IMR-90 (cell line): ENCODE measurements at regions not wholly inside any gene's neighbourhood (a gene's known extent, or its start where the extent isn't known, plus 50 kb on each side); places are given as distances from the start of the nearest gene placed in this dataset.

Source experiments
- BHLHE40 ChIP-seq: fragments of 150-350 bp; IDR thresholded peaks from 2 replicates; pipeline ENCODE4 v1.6.1; 2016; ENCODE audit warnings: mild to moderate bottlenecking, low read depth, low read length
- CEBPB ChIP-seq: IDR thresholded peaks from 2 replicates; pipeline ENCODE4 v1.6.1; 2012; ENCODE audit warnings: low read depth, low read length, improper control_type of control experiment
- CTCF ChIP-seq: conservative IDR thresholded peaks from 2 replicates; pipeline ENCODE4 v1.5.1; 2012; ENCODE audit warnings: mild to moderate bottlenecking, low read depth, low read length, improper control_type of control experiment
- FOS ChIP-seq: fragments of 150-350 bp; IDR thresholded peaks from 2 replicates; pipeline ENCODE4 v1.6.1; 2016; ENCODE audit warnings: low read depth, low read length
- MAFK ChIP-seq: IDR thresholded peaks from 2 replicates; pipeline ENCODE4 v1.6.1; 2012; ENCODE audit warnings: low read depth, low read length, improper control_type of control experiment
- MAZ ChIP-seq: IDR thresholded peaks from 2 replicates; pipeline ENCODE4 v1.6.1; 2012; ENCODE audit warnings: low read depth, mild to moderate bottlenecking, low read length, improper control_type of control experiment, moderate library complexity, borderline replicate concordance
- MXI1 ChIP-seq: IDR thresholded peaks from 2 replicates; pipeline ENCODE4 v1.6.1; 2012; ENCODE audit warnings: low read depth, mild to moderate bottlenecking, low read length, moderate library complexity, borderline replicate concordance
- POLR2A ChIP-seq: IDR thresholded peaks from 2 replicates; pipeline ENCODE4 v1.6.1; 2012; ENCODE audit warnings: mild to moderate bottlenecking, low read depth, low read length
- RAD21 ChIP-seq: IDR thresholded peaks from 2 replicates; pipeline ENCODE4 v1.6.1; 2012; ENCODE audit warnings: low read length, improper control_type of control experiment
- RCOR1 ChIP-seq: IDR thresholded peaks from 2 replicates; pipeline ENCODE4 v1.6.1; 2012; ENCODE audit warnings: mild to moderate bottlenecking, low read length, improper control_type of control experiment; ENCODE audit not compliant: insufficient replicate concordance
- RFX5 ChIP-seq: IDR thresholded peaks from 2 replicates; pipeline ENCODE4 v1.8.0; 2012; ENCODE audit warnings: low read depth, mild to moderate bottlenecking, low read length, moderate library complexity
- SMC3 ChIP-seq: fragments of 150-350 bp; IDR thresholded peaks from 2 replicates; pipeline ENCODE4 v1.6.1; 2016; ENCODE audit warnings: low read depth, mild to moderate bottlenecking, antibody characterized with exemption, low read length, moderate library complexity
- TF ChIP-seq, protein P1 (sequence below): fragments of 150-350 bp; IDR thresholded peaks from 2 replicates; pipeline ENCODE4 v1.6.1; 2017; ENCODE audit warnings: mild to moderate bottlenecking, antibody characterized with exemption, low read length, low read depth
- TF ChIP-seq, protein P2 (sequence below): fragments of 150-350 bp; IDR thresholded peaks from 2 replicates; pipeline ENCODE4 v1.6.1; 2016; ENCODE audit warnings: low read depth, mild to moderate bottlenecking, low read length, moderate library complexity, borderline replicate concordance

DNA sequence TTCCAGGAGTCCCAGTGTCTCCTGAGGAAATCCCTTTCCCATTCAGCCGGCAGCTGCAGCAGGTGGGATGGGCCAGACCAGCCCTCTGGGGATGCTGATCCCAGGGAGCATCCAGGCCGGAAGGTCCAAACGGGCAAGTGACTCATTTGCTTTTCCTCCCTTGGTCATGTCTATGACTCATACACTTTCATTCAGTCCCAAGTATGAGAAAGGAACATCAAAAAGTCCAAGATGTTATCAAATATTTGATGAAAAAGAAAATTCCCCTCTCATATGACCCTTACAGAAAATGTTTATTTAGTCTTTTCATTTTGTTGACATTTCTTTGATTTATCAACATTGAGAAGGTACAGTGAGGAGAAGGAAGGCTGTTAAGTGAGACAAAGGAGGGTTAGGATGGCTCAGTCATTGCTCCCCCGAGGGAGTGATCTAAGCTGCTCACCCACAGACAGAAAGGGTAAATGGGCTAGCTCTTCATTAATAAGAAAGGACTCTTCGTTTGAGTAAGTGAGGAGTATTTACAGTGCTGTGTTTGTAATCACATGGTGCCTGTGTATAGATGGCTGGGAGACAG lies 117.6 kb upstream of the ANKRD55 start:
- TF ChIP-seq CTCF (no peak), RAD21 (no peak; the same call in 1 of the 2 replicates), MAFK (no peak), POLR2A (no peak), SMC3 (no peak), RFX5 (no peak), MXI1 (no peak), FOS (peak; percentile 99), MAZ (no peak), CEBPB (no peak), BHLHE40 (peak; percentile 79), RCOR1 (peak; percentile 97)
- TF ChIP-seq, protein P1, sequence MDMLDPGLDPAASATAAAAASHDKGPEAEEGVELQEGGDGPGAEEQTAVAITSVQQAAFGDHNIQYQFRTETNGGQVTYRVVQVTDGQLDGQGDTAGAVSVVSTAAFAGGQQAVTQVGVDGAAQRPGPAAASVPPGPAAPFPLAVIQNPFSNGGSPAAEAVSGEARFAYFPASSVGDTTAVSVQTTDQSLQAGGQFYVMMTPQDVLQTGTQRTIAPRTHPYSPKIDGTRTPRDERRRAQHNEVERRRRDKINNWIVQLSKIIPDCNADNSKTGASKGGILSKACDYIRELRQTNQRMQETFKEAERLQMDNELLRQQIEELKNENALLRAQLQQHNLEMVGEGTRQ: peak; percentile 30; the same call in 1 of the 2 replicates
- TF ChIP-seq, protein P2, sequence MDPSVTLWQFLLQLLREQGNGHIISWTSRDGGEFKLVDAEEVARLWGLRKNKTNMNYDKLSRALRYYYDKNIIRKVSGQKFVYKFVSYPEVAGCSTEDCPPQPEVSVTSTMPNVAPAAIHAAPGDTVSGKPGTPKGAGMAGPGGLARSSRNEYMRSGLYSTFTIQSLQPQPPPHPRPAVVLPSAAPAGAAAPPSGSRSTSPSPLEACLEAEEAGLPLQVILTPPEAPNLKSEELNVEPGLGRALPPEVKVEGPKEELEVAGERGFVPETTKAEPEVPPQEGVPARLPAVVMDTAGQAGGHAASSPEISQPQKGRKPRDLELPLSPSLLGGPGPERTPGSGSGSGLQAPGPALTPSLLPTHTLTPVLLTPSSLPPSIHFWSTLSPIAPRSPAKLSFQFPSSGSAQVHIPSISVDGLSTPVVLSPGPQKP: no peak
